Ishikawa (cell line): ENCODE measurements at regions not wholly inside any gene's neighbourhood (a gene's known extent, or its start where the extent isn't known, plus 50 kb on each side); places are given as distances from the start of the nearest gene placed in this dataset.

Experiments used
- CEBPB ChIP-seq: IDR thresholded peaks from 2 replicates; pipeline ENCODE4 v1.6.1; 2012
- CREB1 ChIP-seq: IDR thresholded peaks from 2 replicates; pipeline ENCODE4 v1.6.1; 2012; ENCODE audit warnings: low read depth
- EGR1 ChIP-seq: IDR thresholded peaks from 2 replicates; pipeline ENCODE4 v1.6.1; 2012
- EP300 ChIP-seq: IDR thresholded peaks from 2 replicates; pipeline ENCODE4 v1.6.1; 2012; ENCODE audit warnings: borderline replicate concordance
- FOXM1 ChIP-seq: IDR thresholded peaks from 2 replicates; pipeline ENCODE4 v1.6.1; 2012; ENCODE audit warnings: low read depth, borderline replicate concordance
- MAX ChIP-seq: IDR thresholded peaks from 2 replicates; pipeline ENCODE4 v1.6.1; 2012
- NFIC ChIP-seq: IDR thresholded peaks from 2 replicates; pipeline ENCODE4 v1.6.1; 2012
- RAD21 ChIP-seq: IDR thresholded peaks from 2 replicates; pipeline ENCODE4 v1.6.1; 2012; ENCODE audit warnings: low read depth
- REST ChIP-seq: IDR thresholded peaks from 2 replicates; pipeline ENCODE4 v1.6.1; 2012; ENCODE audit warnings: low read depth, mild to moderate bottlenecking
- TAF1 ChIP-seq: IDR thresholded peaks from 2 replicates; pipeline ENCODE4 v1.6.1; 2012; ENCODE audit warnings: low read depth, mild to moderate bottlenecking
- TCF12 ChIP-seq: IDR thresholded peaks from 2 replicates; pipeline ENCODE4 v1.6.1; 2012; ENCODE audit warnings: low read depth
- TEAD4 ChIP-seq: IDR thresholded peaks from 2 replicates; pipeline ENCODE4 v1.6.1; 2012
- USF1 ChIP-seq: IDR thresholded peaks from 2 replicates; pipeline ENCODE4 v1.6.1; 2012
- YY1 ChIP-seq: IDR thresholded peaks from 2 replicates; pipeline ENCODE4 v1.6.1; 2012; ENCODE audit warnings: low read depth
- ZBTB7A ChIP-seq: IDR thresholded peaks from 2 replicates; pipeline ENCODE4 v1.6.1; 2012; ENCODE audit warnings: low read depth

DNA sequence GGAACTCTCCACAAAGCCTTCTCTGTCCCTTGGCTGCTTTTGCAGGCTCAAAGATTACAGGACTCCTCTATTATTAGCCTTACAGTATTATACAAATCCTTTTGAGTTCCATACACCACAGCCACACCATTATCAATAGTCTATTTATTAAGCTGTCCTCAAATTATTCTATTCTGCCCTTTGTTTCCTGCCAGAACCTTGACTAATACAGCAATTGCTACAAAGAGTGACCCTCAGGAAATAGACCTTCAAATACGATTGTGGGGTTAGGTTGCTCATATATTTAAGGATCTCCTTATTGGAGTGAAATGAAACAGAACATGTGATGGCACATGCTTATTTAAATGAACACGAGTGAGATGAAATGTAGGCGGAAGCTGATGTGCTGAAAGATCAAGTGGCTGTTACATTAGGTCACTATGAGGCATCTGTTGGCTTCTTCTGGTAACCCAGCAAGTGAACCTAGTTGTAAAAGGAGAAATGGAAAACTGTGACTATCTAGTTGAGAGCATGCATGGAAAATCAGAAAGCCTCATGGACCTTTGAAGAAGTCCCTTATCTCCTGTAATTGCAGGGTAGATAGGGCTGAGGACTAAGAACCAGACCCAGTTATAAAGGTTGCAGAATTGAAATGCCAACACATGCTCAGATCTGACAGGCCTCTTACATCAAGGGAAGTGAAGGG lies 75.5 kb downstream of the AVPR1A start:
- TF ChIP-seq EGR1 (no peak), NFIC (no peak), YY1 (no peak), CEBPB (no peak), TCF12 (no peak), TAF1 (no peak), CREB1 (no peak), FOXM1 (no peak), REST (no peak), MAX (no peak), ZBTB7A (no peak), TEAD4 (no peak), USF1 (no peak), EP300 (no peak), RAD21 (no peak)

GRCh38 chr12:63070709-63071108 lies 80.3 kb downstream of the AVPR1A start:
- TF ChIP-seq MAX (no peak), USF1 (no peak), NFIC (no peak), EP300 (no peak), FOXM1 (no peak), ZBTB7A (no peak), CEBPB (no peak), TAF1 (no peak), TEAD4 (no peak), RAD21 (no peak), EGR1 (no peak), CREB1 (no peak)

GRCh38 chr12:63069860-63070617 lies 81.0 kb downstream of the AVPR1A start:
- TF ChIP-seq ZBTB7A (no peak), EGR1 (no peak), MAX (no peak), TEAD4 (no peak), FOXM1 (no peak), RAD21 (no peak), EP300 (no peak), NFIC (no peak), CREB1 (no peak), USF1 (no peak)

GRCh38 chr12:63068857-63069442 lies 82.1 kb downstream of the AVPR1A start:
- TF ChIP-seq EGR1: no peak
- TF ChIP-seq TCF12: no peak
- TF ChIP-seq MAX: no peak
- peak; percentile 77 for TF ChIP-seq RAD21

DNA sequence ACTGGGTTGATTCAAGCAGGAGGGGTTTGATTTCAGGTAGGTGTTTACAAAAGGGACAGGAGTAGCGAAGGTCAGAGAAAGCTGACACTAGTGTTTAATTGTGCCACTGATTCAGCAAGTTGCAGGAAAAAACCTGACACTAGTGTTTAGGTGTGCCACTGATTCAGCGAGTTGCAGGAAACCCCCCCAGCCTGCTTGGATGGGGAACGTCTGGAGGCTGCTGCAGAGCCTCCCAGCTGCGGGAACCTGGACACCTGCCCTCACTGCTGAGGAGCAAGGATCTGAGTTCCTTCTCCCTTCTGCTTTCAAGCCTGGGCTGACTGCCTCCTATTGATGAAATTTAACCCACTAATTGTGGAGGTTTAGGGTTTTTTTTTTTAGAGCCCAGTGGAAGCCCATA lies 84.2 kb downstream of the AVPR1A start:
- TF ChIP-seq USF1 (no peak), RAD21 (no peak), NFIC (no peak), TAF1 (no peak)

DNA sequence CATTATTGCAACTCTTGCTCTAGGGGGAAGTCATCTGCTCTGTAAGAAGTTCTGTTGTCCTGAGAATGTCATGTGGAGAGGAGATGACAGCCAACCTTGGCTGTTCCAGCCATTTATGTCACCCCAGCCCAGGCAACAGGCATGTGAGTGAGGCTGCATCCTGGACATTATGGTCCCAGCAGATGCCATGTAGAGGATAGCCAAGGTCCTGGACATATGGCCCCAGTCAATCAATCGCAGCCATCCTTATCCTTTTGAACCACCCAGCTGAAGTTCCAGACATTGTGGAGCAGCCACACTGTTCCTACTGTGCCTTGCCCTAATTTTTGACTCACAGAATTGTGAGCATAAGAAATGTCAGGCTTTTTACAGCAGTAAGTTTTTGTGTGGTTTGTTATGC lies 84.9 kb downstream of the AVPR1A start:
- TF ChIP-seq CEBPB (no peak), CREB1 (no peak), TAF1 (no peak), TCF12 (no peak), USF1 (no peak), EP300 (no peak), MAX (no peak), TEAD4 (no peak), REST (no peak), EGR1 (no peak), ZBTB7A (no peak), NFIC (no peak), RAD21 (no peak)
